ENCODE measurements at regions not wholly inside any gene's neighbourhood (a gene's known extent, or its start where the extent isn't known, plus 50 kb on each side); places are given as distances from the start of the nearest gene placed in this dataset.

DNA sequence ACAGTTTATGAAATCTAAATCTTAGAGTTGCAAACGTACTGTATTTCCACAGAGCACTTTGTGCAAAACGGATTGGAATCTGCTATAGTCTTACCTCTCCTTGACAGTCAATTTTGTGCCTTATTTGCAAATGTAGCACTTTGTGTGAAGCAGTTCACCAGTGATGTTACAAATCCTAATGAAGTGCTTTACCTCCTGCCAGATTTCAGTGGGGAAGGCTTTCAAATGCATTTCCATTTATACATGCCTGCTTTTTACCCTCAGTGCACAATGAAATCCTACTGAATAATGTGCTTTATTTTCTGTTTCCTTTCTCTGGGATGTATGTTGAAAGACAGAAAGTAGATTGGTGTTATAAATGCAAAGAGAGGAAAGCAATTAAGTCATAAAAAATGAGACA lies 2141.6 kb upstream of the C9orf72 start:
- H3K36me3 ChIP-seq (ENCODE audit: low read depth) = no peaks in the 10 kb centered on the region
- no peak overlapping the region for H3K27ac ChIP-seq
- no peak for DNase-seq
- no TSS peak for BruUV-seq (replicated peaks)
- no peaks in the 10 kb centered on the region for H3K9me2 ChIP-seq (ENCODE audit: insufficient read depth)
- TF ChIP-seq EZH2 (IDR thresholded peaks at IDR 0.05; ENCODE audit: low read depth) = no peak
- TF ChIP-seq, protein P1, sequence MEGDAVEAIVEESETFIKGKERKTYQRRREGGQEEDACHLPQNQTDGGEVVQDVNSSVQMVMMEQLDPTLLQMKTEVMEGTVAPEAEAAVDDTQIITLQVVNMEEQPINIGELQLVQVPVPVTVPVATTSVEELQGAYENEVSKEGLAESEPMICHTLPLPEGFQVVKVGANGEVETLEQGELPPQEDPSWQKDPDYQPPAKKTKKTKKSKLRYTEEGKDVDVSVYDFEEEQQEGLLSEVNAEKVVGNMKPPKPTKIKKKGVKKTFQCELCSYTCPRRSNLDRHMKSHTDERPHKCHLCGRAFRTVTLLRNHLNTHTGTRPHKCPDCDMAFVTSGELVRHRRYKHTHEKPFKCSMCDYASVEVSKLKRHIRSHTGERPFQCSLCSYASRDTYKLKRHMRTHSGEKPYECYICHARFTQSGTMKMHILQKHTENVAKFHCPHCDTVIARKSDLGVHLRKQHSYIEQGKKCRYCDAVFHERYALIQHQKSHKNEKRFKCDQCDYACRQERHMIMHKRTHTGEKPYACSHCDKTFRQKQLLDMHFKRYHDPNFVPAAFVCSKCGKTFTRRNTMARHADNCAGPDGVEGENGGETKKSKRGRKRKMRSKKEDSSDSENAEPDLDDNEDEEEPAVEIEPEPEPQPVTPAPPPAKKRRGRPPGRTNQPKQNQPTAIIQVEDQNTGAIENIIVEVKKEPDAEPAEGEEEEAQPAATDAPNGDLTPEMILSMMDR (conservative IDR thresholded peaks at IDR 0.05) = no peak
- H3K4me3 ChIP-seq = no peak overlapping the region
- H3F3A ChIP-seq (ENCODE audit: insufficient read depth, low read depth) = no peaks in the 10 kb centered on the region
- H3K9me3 ChIP-seq (ENCODE audit: insufficient read depth, low read depth) = no peaks in the 10 kb centered on the region
- no peak overlapping the region for H2AFZ ChIP-seq
- no peaks in the 10 kb centered on the region for H4K20me1 ChIP-seq (ENCODE audit: insufficient read depth)
- no peaks in the 10 kb centered on the region for H3K27me3 ChIP-seq (ENCODE audit: insufficient read depth, low read depth)
- no peaks in the 10 kb centered on the region for H3K79me2 ChIP-seq (ENCODE audit: low read depth)
- H3K4me1 ChIP-seq (replicated peaks; ENCODE audit: insufficient read depth) = no peaks in the 10 kb centered on the region
- no peak overlapping the region for H3K4me2 ChIP-seq
- ChIA-PET CTCF (no interaction called here), POLR2A (ENCODE audit: unreplicated experiment) (no interaction called here)
- intact Hi-C loops (cut with micrococcal nuclease; ENCODE audit: unreplicated experiment) = no loop called here

DNA sequence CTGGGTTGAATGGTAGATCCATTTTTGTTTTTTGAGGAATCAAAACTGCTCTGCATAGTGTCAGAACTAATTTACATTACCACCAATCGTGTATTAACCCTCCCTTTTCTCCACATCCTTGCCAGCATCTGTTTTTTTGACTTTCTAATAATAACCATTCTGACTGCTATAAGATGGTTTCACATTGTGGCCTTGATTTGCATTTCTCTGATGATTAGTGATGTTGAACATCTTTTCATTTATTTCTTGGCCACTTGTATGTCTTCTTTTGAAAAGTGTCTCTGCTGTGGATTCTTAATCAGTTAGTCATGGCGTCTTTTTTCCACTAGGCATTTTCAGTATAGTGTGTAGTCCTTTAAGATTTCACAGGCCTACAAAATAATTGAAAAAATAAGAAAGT lies 2144.3 kb upstream of the C9orf72 start:
- H3K4me1 ChIP-seq (replicated peaks; ENCODE audit: insufficient read depth) = no peaks in the 10 kb centered on the region
- H2AFZ ChIP-seq = no peak overlapping the region
- H4K20me1 ChIP-seq (ENCODE audit: insufficient read depth) = no peaks in the 10 kb centered on the region
- no TSS peak for BruUV-seq (replicated peaks)
- no peaks in the 10 kb centered on the region for H3K79me2 ChIP-seq (ENCODE audit: low read depth)
- H3K27ac ChIP-seq = no peak overlapping the region
- no peaks in the 10 kb centered on the region for H3K36me3 ChIP-seq (ENCODE audit: low read depth)
- H3F3A ChIP-seq (ENCODE audit: insufficient read depth, low read depth) = no peaks in the 10 kb centered on the region
- POLR2A ChIA-PET (ENCODE audit: unreplicated experiment) = no interaction called here
- intact Hi-C loops (cut with micrococcal nuclease; ENCODE audit: unreplicated experiment) = no loop called here
- CTCF ChIA-PET = no interaction called here
- no peaks in the 10 kb centered on the region for H3K9me3 ChIP-seq (ENCODE audit: insufficient read depth, low read depth)
- TF ChIP-seq EZH2 (IDR thresholded peaks at IDR 0.05; ENCODE audit: low read depth) = no peak
- TF ChIP-seq, protein P1 (conservative IDR thresholded peaks at IDR 0.05) = no peak
- H3K4me3 ChIP-seq = no peak overlapping the region
- H3K9me2 ChIP-seq (ENCODE audit: insufficient read depth) = no peaks in the 10 kb centered on the region
- no peaks in the 10 kb centered on the region for H3K27me3 ChIP-seq (ENCODE audit: insufficient read depth, low read depth)
- no peak overlapping the region for H3K4me2 ChIP-seq
- DNase-seq = no peak

- ChIA-PET CTCF (no interaction called here), POLR2A (ENCODE audit: unreplicated experiment) (no interaction called here)
- Histone ChIP-seq H3K9me2 (ENCODE audit: insufficient read depth) (no peaks in the 10 kb centered on the region), H3K27me3 (ENCODE audit: insufficient read depth, low read depth) (no peaks in the 10 kb centered on the region), H3K27ac (no peak overlapping the region), H3K36me3 (ENCODE audit: low read depth) (no peaks in the 10 kb centered on the region), H2AFZ (no peak overlapping the region), H4K20me1 (ENCODE audit: insufficient read depth) (no peaks in the 10 kb centered on the region), H3K79me2 (ENCODE audit: low read depth) (no peaks in the 10 kb centered on the region), H3K4me3 (no peak overlapping the region), H3F3A (ENCODE audit: insufficient read depth, low read depth) (no peaks in the 10 kb centered on the region), H3K4me2 (no peak overlapping the region), H3K9me3 (ENCODE audit: insufficient read depth, low read depth) (no peaks in the 10 kb centered on the region), H3K4me1 (replicated peaks; ENCODE audit: insufficient read depth) (no peaks in the 10 kb centered on the region)
- BruUV-seq (replicated peaks) = no TSS peak
- intact Hi-C loops (cut with micrococcal nuclease; ENCODE audit: unreplicated experiment) = no loop called here
- TF ChIP-seq, protein P1 (conservative IDR thresholded peaks at IDR 0.05) = no peak
- no peak for TF ChIP-seq EZH2 (IDR thresholded peaks at IDR 0.05; ENCODE audit: low read depth)
- DNase-seq = no peak
Observed at GRCh38 chr9:29730163-29730562, 2156.9 kb upstream of the C9orf72 start.

Data from PC-9 (cell line).